RKO (cell line): ENCODE measurements at regions not wholly inside any gene's neighbourhood (a gene's known extent, or its start where the extent isn't known, plus 50 kb on each side); places are given as distances from the start of the nearest gene placed in this dataset.

ENCODE experiments used
- DNase-seq: peaks from one replicate; pipeline ENCODE4 v3.0.0-alpha.2; 2016; ENCODE audit warnings: low spot score

- no peak for DNase-seq
These were observed 564.8 kb upstream of the SLITRK1 start for GRCh38 chr13:84446972-84447639.

GRCh38 chr13:84445776-84446175, 563.5 kb upstream of the SLITRK1 start:
- DNase-seq, result no peak

GRCh38 chr13:84443463-84443862, 561.2 kb upstream of the SLITRK1 start:
- no peak for DNase-seq

- peak; percentile 66 for DNase-seq
These were observed 556.8 kb upstream of the SLITRK1 start for GRCh38 chr13:84439108-84439507.

GRCh38 chr13:84433024-84433423, 550.8 kb upstream of the SLITRK1 start:
- no peak for DNase-seq

GRCh38 chr13:84431646-84432045, 549.4 kb upstream of the SLITRK1 start:
- DNase-seq, result no peak

GRCh38 chr13:84430446-84430845, 548.2 kb upstream of the SLITRK1 start:
- no peak for DNase-seq

GRCh38 chr13:84430015-84430414, 547.7 kb upstream of the SLITRK1 start:
- no peak for DNase-seq

- DNase-seq, result no peak
These were observed 535.8 kb upstream of the SLITRK1 start for GRCh38 chr13:84418041-84418440.

GRCh38 chr13:84417416-84417815, 535.1 kb upstream of the SLITRK1 start:
- no peak for DNase-seq

- no peak for DNase-seq
These were observed 530.7 kb upstream of the SLITRK1 start for GRCh38 chr13:84413016-84413415.

- DNase-seq, result no peak
These were observed 523.0 kb upstream of the SLITRK1 start for GRCh38 chr13:84405286-84405685.

GRCh38 chr13:84400706-84401105, 518.4 kb upstream of the SLITRK1 start:
- DNase-seq, result peak; percentile 80

GRCh38 chr13:84399320-84400085, 517.2 kb upstream of the SLITRK1 start:
- no peak for DNase-seq

- no peak for DNase-seq
These were observed 511.8 kb upstream of the SLITRK1 start for GRCh38 chr13:84393981-84394625.

- DNase-seq, result no peak
These were observed 498.6 kb upstream of the SLITRK1 start for GRCh38 chr13:84380866-84381265.

GRCh38 chr13:84377106-84377505, 494.8 kb upstream of the SLITRK1 start:
- no peak for DNase-seq

GRCh38 chr13:84366506-84366905, 484.2 kb upstream of the SLITRK1 start:
- no peak for DNase-seq

- DNase-seq, result no peak
These were observed 480.5 kb upstream of the SLITRK1 start for GRCh38 chr13:84362777-84363176.

GRCh38 chr13:84360822-84361221, 478.5 kb upstream of the SLITRK1 start:
- no peak for DNase-seq

- no peak for DNase-seq
These were observed 476.3 kb upstream of the SLITRK1 start for GRCh38 chr13:84358601-84359000.

GRCh38 chr13:84352946-84353345, 470.7 kb upstream of the SLITRK1 start:
- DNase-seq, result no peak

- no peak for DNase-seq
These were observed 457.2 kb upstream of the SLITRK1 start for GRCh38 chr13:84339456-84339855.
